SU-DHL-6 (cell line): ENCODE measurements at regions not wholly inside any gene's neighbourhood (a gene's known extent, or its start where the extent isn't known, plus 50 kb on each side); places are given as distances from the start of the nearest gene placed in this dataset.

Experiments used
- EZH2phosphoT487 ChIP-seq: fragments of 200-600 bp; sonication (generic), shearing (Covaris generic); conservative IDR thresholded peaks from 2 replicates; pipeline ENCODE4 v1.6.1; 2018; ENCODE audit warnings: mild to moderate bottlenecking, antibody characterized with exemption, low read length, moderate library complexity, mixed read lengths
- TF ChIP-seq, protein P1 (sequence below): fragments of 200-600 bp; sonication (generic); IDR thresholded peaks from one replicate; pipeline ENCODE4 v1.5.1; 2017; ENCODE audit warnings: antibody characterized with exemption, mild to moderate bottlenecking, low read length, moderate library complexity; ENCODE audit not compliant: insufficient read depth, poor library complexity, severe bottlenecking

GRCh38 chrX:69103539-69103938, 61.7 kb downstream of the PJA1 start:
- TF ChIP-seq, protein P1, sequence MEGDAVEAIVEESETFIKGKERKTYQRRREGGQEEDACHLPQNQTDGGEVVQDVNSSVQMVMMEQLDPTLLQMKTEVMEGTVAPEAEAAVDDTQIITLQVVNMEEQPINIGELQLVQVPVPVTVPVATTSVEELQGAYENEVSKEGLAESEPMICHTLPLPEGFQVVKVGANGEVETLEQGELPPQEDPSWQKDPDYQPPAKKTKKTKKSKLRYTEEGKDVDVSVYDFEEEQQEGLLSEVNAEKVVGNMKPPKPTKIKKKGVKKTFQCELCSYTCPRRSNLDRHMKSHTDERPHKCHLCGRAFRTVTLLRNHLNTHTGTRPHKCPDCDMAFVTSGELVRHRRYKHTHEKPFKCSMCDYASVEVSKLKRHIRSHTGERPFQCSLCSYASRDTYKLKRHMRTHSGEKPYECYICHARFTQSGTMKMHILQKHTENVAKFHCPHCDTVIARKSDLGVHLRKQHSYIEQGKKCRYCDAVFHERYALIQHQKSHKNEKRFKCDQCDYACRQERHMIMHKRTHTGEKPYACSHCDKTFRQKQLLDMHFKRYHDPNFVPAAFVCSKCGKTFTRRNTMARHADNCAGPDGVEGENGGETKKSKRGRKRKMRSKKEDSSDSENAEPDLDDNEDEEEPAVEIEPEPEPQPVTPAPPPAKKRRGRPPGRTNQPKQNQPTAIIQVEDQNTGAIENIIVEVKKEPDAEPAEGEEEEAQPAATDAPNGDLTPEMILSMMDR: no peak
- TF ChIP-seq EZH2phosphoT487: no peak
